Esophagus (tissue), 2 donors: ENCODE measurements at regions not wholly inside any gene's neighbourhood (a gene's known extent, or its start where the extent isn't known, plus 50 kb on each side); places are given as distances from the start of the nearest gene placed in this dataset.
"Not testable (repeated sequence)": the region's sequence is repeated elsewhere in the genome, so short reads cannot be mapped to it uniquely, and the experiment has no call there.

ENCODE experiments used
- H3K27ac ChIP-seq, 2 donors: one replicate each; pipeline ENCODE4 v1.5.1; 2013; ENCODE audit warnings: low read depth in 2 of 2, mild to moderate bottlenecking in 2 of 2, inconsistent platforms in 1 of 2, low read length in 1 of 2, moderate library complexity in 1 of 2
- H3K27me3 ChIP-seq, 2 donors: one replicate each; pipeline ENCODE4 v1.6.1; 2013; ENCODE audit warnings: low read length in 2 of 2, control low read depth in 1 of 2, mild to moderate bottlenecking in 1 of 2; ENCODE audit not compliant: insufficient read depth in 2 of 2, control insufficient read depth in 1 of 2
- H3K36me3 ChIP-seq, 2 donors: one replicate each; pipeline ENCODE4 v1.6.1; 2013; ENCODE audit warnings: low read length in 1 of 2; ENCODE audit not compliant: control insufficient read depth in 2 of 2, insufficient read depth in 2 of 2
- H3K4me1 ChIP-seq, 2 donors: one replicate each; pipeline ENCODE4 v1.6.1; 2013; ENCODE audit warnings: low read length in 1 of 2; ENCODE audit not compliant: control insufficient read depth in 2 of 2, insufficient read depth in 2 of 2
- H3K4me3 ChIP-seq, 2 donors: one replicate each; pipeline ENCODE4 v1.5.1; 2013; ENCODE audit warnings: low read length in 2 of 2, mild to moderate bottlenecking in 2 of 2, low read depth in 1 of 2, moderate library complexity in 1 of 2
- H3K9me3 ChIP-seq, 2 donors: one replicate each; pipeline ENCODE4 v1.6.1; 2013; ENCODE audit warnings: mild to moderate bottlenecking in 2 of 2, low read depth in 1 of 2, low read length in 1 of 2, moderate library complexity in 1 of 2; ENCODE audit not compliant: control insufficient read depth in 2 of 2, insufficient read depth in 1 of 2
- WGBS, 2 donors: extraction: QIAGEN DNeasy Blood & Tissue Kit; methylation state at CpG; one replicate each; pipeline ENCODE4 v1.1.7; 2013; 5-methylcytosine and 5-hydroxymethylcytosine counted together
- donor health status: healthy with polysubstance abuse.
- donor health status: Bipolar disorder and iron deficiency.

- no peaks in the 10 kb centered on the region for H3K9me3 ChIP-seq
- H3K27me3 ChIP-seq: no peaks in the 10 kb centered on the region
- no peak overlapping the region for H3K4me3 ChIP-seq
- no peaks in the 10 kb centered on the region for H3K36me3 ChIP-seq
- no peak overlapping the region for H3K27ac ChIP-seq
- no peaks in the 10 kb centered on the region for H3K4me1 ChIP-seq
- WGBS, 2 donors: 39 to 47% methylated on average over 3 of the region's 3 CpGs
Observed at GRCh38 chr5:36396640-36397039, 94.9 kb upstream of the RANBP3L start.

- 61 to 66% methylated on average over 3 of the region's 3 CpGs for WGBS, 2 donors
- no peak overlapping the region for H3K27ac ChIP-seq
- no peaks in the 10 kb centered on the region for H3K9me3 ChIP-seq
- no peaks in the 10 kb centered on the region for H3K4me1 ChIP-seq
- no peak overlapping the region for H3K4me3 ChIP-seq
- no peaks in the 10 kb centered on the region for H3K36me3 ChIP-seq
- H3K27me3 ChIP-seq: no peaks in the 10 kb centered on the region
Observed at GRCh38 chr5:36397901-36398536, 96.3 kb upstream of the RANBP3L start.

- no peaks in the 10 kb centered on the region for H3K9me3 ChIP-seq
- H3K36me3 ChIP-seq: no peaks in the 10 kb centered on the region
- WGBS, 2 donors: 76 to 80% methylated on average over 3 of the region's 3 CpGs
- no peaks in the 10 kb centered on the region for H3K4me1 ChIP-seq
- no peaks in the 10 kb centered on the region for H3K27me3 ChIP-seq
- no peak overlapping the region for H3K27ac ChIP-seq
- no peak overlapping the region for H3K4me3 ChIP-seq
Observed at GRCh38 chr5:36402512-36402906, 100.8 kb upstream of the RANBP3L start.

GRCh38 chr5:36403632-36404311, 102.1 kb upstream of the RANBP3L start:
- Histone ChIP-seq H3K27ac (no peak overlapping the region), H3K4me3 (no peak overlapping the region)
- WGBS, 2 donors: 75 to 77% methylated on average over 5 of the region's 5 CpGs

GRCh38 chr5:36406023-36406422, 104.3 kb upstream of the RANBP3L start:
- Histone ChIP-seq H3K27ac (no peak overlapping the region), H3K4me1 (no peaks in the 10 kb centered on the region), H3K27me3 (no peaks in the 10 kb centered on the region), H3K9me3 (no peaks in the 10 kb centered on the region), H3K4me3 (no peak overlapping the region), H3K36me3 (no peaks in the 10 kb centered on the region)
- WGBS, 2 donors: 94 to 96% methylated on average over 1 of the region's 1 CpG

More at GRCh38 chr5:36403632-36404311, 102.1 kb upstream of the RANBP3L start:
- Histone ChIP-seq H3K9me3 (no peaks in the 10 kb centered on the region), H3K36me3 (no peaks in the 10 kb centered on the region), H3K27me3 (no peaks in the 10 kb centered on the region), H3K4me1 (no peaks in the 10 kb centered on the region)

- 66 to 70% methylated on average over 2 of the region's 2 CpGs for WGBS, 2 donors
- Histone ChIP-seq H3K4me1 (no peaks in the 10 kb centered on the region), H3K4me3 (no peak overlapping the region), H3K27ac (no peak overlapping the region), H3K36me3 (no peaks in the 10 kb centered on the region), H3K9me3 (no peaks in the 10 kb centered on the region), H3K27me3 (no peaks in the 10 kb centered on the region)
Observed at GRCh38 chr5:36407396-36407795, 105.7 kb upstream of the RANBP3L start.

GRCh38 chr5:36409711-36410110, 108.0 kb upstream of the RANBP3L start:
- not testable (repeated sequence) for H3K27ac ChIP-seq, H3K4me3 ChIP-seq, H3K36me3 ChIP-seq, H3K4me1 ChIP-seq, H3K27me3 ChIP-seq, H3K9me3 ChIP-seq

- H3K27ac ChIP-seq, H3K9me3 ChIP-seq, H3K4me3 ChIP-seq, H3K27me3 ChIP-seq, H3K4me1 ChIP-seq, H3K36me3 ChIP-seq: not testable (repeated sequence)
- WGBS, 2 donors: 83 to 94% methylated on average over 2 of the region's 2 CpGs
Observed at GRCh38 chr5:36410672-36411071, 109.0 kb upstream of the RANBP3L start.

GRCh38 chr5:36414869-36415282, 113.2 kb upstream of the RANBP3L start:
- Histone ChIP-seq H3K27me3 (no peaks in the 10 kb centered on the region), H3K4me1 (no peaks in the 10 kb centered on the region), H3K4me3 (no peak overlapping the region), H3K36me3 (no peaks in the 10 kb centered on the region), H3K9me3 (no peaks in the 10 kb centered on the region), H3K27ac (no peak overlapping the region)
- WGBS, 2 donors: 21 to 27% methylated on average over 3 of the region's 3 CpGs

- Histone ChIP-seq H3K4me1 (no peaks in the 10 kb centered on the region), H3K9me3 (no peaks in the 10 kb centered on the region), H3K27ac (no peak overlapping the region), H3K4me3 (no peak overlapping the region), H3K27me3 (no peaks in the 10 kb centered on the region), H3K36me3 (no peaks in the 10 kb centered on the region)
Observed at GRCh38 chr5:36416605-36417004, 114.9 kb upstream of the RANBP3L start.
